ENCODE measurements at regions not wholly inside any gene's neighbourhood (a gene's known extent, or its start where the extent isn't known, plus 50 kb on each side); places are given as distances from the start of the nearest gene placed in this dataset.
"Not testable (repeated sequence)": the region's sequence is repeated elsewhere in the genome, so short reads cannot be mapped to it uniquely, and the experiment has no call there.

DNA sequence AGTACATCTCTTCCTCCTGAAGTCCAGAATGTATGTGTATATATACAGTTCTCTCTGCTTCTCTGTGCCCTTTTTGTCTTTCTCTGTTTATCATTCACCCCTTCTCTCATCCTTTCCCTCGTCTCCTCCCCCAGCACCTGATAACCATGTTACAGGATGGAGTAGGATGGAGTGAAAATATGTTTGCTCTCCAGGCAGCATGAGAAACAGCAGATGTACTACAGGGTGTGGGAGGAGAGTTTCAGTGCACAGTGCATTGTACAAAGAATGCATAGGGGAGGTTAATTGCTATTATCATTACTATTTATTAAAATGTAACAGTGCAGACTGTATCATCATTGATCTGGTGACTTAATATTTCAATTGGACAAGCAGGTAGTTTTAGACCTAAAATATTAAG, 104.5 kb downstream of the MFAP3L start:
- Histone ChIP-seq H3K27ac (no peak overlapping the region), H3K4me3 (no peak overlapping the region)
- TF ChIP-seq, protein P1, sequence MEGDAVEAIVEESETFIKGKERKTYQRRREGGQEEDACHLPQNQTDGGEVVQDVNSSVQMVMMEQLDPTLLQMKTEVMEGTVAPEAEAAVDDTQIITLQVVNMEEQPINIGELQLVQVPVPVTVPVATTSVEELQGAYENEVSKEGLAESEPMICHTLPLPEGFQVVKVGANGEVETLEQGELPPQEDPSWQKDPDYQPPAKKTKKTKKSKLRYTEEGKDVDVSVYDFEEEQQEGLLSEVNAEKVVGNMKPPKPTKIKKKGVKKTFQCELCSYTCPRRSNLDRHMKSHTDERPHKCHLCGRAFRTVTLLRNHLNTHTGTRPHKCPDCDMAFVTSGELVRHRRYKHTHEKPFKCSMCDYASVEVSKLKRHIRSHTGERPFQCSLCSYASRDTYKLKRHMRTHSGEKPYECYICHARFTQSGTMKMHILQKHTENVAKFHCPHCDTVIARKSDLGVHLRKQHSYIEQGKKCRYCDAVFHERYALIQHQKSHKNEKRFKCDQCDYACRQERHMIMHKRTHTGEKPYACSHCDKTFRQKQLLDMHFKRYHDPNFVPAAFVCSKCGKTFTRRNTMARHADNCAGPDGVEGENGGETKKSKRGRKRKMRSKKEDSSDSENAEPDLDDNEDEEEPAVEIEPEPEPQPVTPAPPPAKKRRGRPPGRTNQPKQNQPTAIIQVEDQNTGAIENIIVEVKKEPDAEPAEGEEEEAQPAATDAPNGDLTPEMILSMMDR (IDR thresholded peaks at IDR 0.05) = no peak
- DNase-seq (ENCODE audit: low spot score) = no peak

DNA sequence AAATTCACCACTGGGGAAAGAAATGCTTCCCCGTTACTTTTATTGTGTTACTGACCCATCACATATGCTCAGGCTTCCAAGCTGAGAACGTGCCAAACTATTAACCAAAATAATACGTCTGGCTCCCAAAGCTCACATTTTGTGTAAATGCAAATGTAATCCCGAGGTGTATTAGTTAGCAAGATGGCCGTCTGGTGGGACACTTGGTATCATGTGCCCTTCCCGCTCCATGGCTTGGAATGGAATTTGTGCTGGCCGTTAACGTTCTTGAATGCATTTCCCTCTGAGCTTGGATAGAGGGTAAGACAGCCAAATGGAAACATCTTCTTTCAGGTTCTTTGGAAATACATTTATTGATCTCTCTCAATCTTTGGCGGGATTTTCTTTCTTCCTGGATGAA, 105.0 kb downstream of the MFAP3L start:
- TF ChIP-seq, protein P1 (IDR thresholded peaks at IDR 0.05) = no peak
- H3K4me3 ChIP-seq = no peak overlapping the region
- no peak overlapping the region for H3K27ac ChIP-seq
- DNase-seq (ENCODE audit: low spot score) = no peak

DNA sequence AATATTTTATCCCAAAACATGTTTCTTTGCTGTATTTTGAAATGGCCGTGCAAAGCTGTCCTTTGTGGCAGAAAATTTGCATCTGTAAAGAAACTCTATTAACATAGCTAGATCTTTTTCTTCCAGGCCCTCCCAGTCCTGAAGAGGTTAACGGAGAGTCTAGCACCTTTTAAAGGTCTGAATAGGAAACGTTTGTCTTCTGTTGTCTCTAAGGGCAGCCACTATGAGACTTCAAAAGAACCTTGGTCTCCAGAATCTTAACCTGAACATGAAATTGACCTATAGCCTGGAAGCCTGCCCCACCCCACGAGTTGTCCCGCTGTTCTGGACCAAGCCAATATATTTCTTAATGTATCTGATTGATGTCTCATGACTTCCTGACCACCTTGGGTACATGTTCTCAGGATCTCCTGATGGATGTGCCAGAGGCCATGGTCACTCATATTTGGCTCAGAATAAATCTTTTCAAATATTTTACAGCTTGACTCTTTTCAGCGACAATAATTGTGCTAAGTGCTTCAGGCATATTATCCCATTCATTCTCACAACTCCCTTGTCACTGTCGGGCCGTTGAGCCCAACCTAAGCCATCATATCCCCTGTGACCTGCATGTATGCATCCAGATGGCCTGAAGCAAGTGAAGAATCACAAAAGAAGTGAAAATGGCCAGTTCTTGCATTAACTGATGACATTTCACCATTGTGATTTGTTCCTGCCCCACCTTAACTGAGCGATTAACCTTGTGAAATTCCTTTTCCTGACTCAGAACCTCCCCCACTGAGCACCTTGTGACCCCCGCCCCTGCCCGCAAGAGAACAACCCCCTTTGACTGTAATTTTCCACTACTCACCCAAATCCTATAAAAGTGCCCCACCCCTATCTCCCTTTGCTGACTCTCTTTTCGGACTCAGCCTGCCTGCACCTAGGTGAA, 106.7 kb downstream of the MFAP3L start:
- not testable (repeated sequence) for H3K4me3 ChIP-seq; DNase-seq (ENCODE audit: low spot score); H3K27ac ChIP-seq

DNA sequence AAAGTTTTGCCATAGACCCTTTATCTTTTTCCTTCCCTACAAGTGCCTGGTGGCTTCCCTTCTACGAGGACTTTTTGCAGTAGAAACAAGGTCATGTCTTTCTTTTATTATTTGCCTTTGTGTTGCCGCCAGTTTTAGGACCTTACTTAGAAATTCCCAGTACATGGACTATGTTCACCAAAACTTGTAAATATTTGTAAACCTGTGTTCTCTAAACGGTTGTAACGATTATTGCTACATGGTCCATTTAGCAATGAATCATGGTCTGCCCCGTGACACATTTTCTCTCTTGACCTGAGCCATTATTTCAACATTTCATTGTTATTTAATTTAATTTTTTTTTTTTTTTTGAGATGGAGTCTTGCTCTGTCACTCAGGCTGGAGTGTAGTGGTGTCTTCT, 110.7 kb downstream of the MFAP3L start:
- no peak overlapping the region for H3K27ac ChIP-seq
- TF ChIP-seq, protein P1 (IDR thresholded peaks at IDR 0.05) = no peak
- no peak overlapping the region for H3K4me3 ChIP-seq
- DNase-seq (ENCODE audit: low spot score) = no peak

DNA sequence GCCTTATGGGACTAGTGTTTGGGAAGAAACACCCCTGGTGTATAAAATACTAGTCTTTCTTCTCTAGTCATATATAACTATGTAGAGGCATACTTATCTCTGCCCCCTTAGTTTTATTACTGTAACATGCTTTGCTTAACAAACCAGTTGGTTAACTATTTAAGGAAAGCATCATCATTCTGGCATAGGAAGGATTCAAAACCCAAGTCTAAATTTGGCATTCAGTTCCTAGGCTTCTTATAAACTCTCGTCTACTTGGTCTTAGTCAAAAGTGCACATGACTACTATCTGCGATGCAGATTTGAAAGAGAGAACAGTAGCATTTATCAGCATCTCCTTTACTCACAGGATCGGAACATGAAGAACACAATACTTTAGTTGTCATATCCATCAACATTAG, 111.3 kb downstream of the MFAP3L start:
- no peak overlapping the region for H3K4me3 ChIP-seq
- TF ChIP-seq, protein P1 (IDR thresholded peaks at IDR 0.05) = no peak

DNA sequence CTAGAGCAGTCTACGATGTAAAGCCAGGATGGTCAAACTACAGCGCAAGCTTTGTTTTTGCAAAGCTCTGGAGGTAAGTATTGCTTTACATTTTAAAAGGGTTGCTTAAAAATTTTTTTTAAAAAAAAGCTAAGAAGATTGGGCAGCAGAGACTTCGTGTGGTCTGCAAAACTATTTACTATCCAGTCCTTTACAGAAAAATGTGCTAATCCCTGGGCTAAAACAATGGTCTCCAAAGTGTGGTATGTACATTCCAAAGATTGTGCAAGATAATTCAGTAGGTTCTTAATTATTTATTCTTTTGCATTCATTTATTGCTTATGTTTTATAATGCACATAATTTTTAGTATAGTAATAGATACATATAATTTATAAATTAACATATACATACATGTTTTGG, 113.2 kb downstream of the MFAP3L start:
- DNase-seq (ENCODE audit: low spot score) = no peak
- Histone ChIP-seq H3K4me3 (no peak overlapping the region), H3K27ac (no peak overlapping the region)
- TF ChIP-seq, protein P1 (IDR thresholded peaks at IDR 0.05) = no peak

More for the DNA sequence above, 111.3 kb downstream of the MFAP3L start:
- H3K27ac ChIP-seq = no peak overlapping the region
- DNase-seq (ENCODE audit: low spot score) = no peak

DNA sequence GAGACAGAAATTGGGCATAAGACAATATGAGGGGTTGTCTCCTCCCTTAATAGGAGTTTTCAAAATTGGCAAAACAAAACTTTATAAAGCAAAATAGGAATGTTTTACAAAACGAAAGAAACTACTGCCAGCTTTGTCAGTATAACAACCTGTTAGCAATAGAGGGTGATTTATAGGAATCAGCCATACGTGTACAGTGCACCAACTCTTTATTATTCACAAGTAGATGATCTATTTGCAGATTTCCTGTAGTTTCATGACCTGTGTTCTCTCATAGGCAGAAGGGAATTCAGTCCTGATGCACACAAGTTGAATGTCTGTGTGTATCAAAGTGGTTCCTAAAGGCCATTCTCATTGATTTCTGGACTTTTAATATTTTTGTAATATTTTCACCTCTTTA, 116.3 kb downstream of the MFAP3L start:
- Histone ChIP-seq H3K4me3 (no peak overlapping the region), H3K27ac (no peak overlapping the region)
- no peak for DNase-seq (ENCODE audit: low spot score)
- TF ChIP-seq, protein P1 (IDR thresholded peaks at IDR 0.05) = no peak
